ENCODE measurements at regions not wholly inside any gene's neighbourhood (a gene's known extent, or its start where the extent isn't known, plus 50 kb on each side); places are given as distances from the start of the nearest gene placed in this dataset.

DNA sequence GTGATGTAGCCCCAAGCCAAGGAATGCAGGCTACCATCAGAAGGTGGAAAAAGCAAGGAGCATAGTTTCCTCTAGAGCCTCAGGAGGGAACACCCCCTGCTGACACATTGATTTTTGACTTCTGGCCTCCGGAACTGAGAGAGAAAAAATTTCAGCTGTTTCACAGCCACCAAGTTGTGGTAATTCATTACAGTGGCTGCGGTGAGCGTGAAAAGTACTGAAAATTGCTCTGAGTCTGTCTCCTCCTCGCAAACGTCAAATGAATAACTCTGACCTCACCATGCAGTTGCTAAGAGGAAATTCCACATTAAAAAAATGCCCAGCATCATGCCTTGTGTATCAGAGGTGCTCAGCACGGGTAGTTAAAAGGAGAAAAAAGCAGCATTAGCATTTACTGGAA is 277.9 kb upstream of the MSX2 start:
- TF ChIP-seq POLR2A (IDR thresholded peaks at IDR 0.05; ENCODE audit: low read depth, low read length) (no peak), POLR2AphosphoS5 (IDR thresholded peaks at IDR 0.05; ENCODE audit: low read depth, low read length) (no peak)

Measured in GM12892 (cell line).